ENCODE measurements at regions not wholly inside any gene's neighbourhood (a gene's known extent, or its start where the extent isn't known, plus 50 kb on each side); places are given as distances from the start of the nearest gene placed in this dataset.

DNA sequence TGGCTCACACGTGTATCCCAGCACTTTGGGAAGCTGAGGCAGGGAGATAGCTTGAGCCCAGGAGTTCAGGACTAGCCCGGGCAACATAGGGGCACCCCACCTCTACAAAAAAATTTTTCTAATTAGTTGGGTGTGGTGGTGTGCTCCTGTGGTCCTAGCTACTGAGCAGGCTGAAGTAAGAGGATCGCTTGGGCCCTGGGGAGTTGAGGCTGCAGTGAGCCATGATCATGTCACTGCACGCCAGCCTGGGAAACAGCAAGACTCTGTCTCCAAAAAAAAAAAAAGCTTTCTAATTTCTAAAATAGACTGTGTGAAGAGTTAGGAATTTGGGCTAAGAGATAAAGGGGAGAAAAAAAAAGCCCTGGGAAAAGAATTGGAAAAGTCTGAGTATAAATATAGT is 51.9 kb upstream of the NAB1 start:
- no peak for TF ChIP-seq ZNF70 (CRISPR knock-in tag; IDR thresholded peaks at IDR 0.05)
- TF ChIP-seq, protein P1, sequence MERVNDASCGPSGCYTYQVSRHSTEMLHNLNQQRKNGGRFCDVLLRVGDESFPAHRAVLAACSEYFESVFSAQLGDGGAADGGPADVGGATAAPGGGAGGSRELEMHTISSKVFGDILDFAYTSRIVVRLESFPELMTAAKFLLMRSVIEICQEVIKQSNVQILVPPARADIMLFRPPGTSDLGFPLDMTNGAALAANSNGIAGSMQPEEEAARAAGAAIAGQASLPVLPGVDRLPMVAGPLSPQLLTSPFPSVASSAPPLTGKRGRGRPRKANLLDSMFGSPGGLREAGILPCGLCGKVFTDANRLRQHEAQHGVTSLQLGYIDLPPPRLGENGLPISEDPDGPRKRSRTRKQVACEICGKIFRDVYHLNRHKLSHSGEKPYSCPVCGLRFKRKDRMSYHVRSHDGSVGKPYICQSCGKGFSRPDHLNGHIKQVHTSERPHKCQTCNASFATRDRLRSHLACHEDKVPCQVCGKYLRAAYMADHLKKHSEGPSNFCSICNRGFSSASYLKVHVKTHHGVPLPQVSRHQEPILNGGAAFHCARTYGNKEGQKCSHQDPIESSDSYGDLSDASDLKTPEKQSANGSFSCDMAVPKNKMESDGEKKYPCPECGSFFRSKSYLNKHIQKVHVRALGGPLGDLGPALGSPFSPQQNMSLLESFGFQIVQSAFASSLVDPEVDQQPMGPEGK (CRISPR knock-in tag; IDR thresholded peaks at IDR 0.05; ENCODE audit: borderline replicate concordance), result no peak
- TF ChIP-seq, protein P2, sequence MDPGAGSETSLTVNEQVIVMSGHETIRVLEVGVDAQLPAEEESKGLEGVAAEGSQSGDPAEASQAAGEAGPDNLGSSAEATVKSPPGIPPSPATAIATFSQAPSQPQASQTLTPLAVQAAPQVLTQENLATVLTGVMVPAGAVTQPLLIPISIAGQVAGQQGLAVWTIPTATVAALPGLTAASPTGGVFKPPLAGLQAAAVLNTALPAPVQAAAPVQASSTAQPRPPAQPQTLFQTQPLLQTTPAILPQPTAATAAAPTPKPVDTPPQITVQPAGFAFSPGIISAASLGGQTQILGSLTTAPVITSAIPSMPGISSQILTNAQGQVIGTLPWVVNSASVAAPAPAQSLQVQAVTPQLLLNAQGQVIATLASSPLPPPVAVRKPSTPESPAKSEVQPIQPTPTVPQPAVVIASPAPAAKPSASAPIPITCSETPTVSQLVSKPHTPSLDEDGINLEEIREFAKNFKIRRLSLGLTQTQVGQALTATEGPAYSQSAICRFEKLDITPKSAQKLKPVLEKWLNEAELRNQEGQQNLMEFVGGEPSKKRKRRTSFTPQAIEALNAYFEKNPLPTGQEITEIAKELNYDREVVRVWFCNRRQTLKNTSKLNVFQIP (CRISPR knock-in tag; IDR thresholded peaks at IDR 0.05; ENCODE audit: borderline replicate concordance, low read depth), result no peak
- no peak for TF ChIP-seq PPARA (CRISPR knock-in tag; IDR thresholded peaks at IDR 0.05; ENCODE audit: borderline replicate concordance)
- no peak for TF ChIP-seq TCF4 (CRISPR knock-in tag; IDR thresholded peaks at IDR 0.05; ENCODE audit: borderline replicate concordance)
- TF ChIP-seq SNAI2 (CRISPR knock-in tag; IDR thresholded peaks at IDR 0.05), result no peak
- no peak for TF ChIP-seq ZC3H10 (CRISPR knock-in tag; IDR thresholded peaks at IDR 0.05)
- TF ChIP-seq, protein P3, sequence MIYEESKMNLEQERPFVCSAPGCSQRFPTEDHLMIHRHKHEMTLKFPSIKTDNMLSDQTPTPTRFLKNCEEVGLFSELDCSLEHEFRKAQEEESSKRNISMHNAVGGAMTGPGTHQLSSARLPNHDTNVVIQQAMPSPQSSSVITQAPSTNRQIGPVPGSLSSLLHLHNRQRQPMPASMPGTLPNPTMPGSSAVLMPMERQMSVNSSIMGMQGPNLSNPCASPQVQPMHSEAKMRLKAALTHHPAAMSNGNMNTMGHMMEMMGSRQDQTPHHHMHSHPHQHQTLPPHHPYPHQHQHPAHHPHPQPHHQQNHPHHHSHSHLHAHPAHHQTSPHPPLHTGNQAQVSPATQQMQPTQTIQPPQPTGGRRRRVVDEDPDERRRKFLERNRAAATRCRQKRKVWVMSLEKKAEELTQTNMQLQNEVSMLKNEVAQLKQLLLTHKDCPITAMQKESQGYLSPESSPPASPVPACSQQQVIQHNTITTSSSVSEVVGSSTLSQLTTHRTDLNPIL (CRISPR knock-in tag; IDR thresholded peaks at IDR 0.05; ENCODE audit: low read depth), result no peak
- no peak for TF ChIP-seq ZFP30 (CRISPR knock-in tag; IDR thresholded peaks at IDR 0.05)
- TF ChIP-seq TOX (CRISPR knock-in tag; IDR thresholded peaks at IDR 0.05; ENCODE audit: borderline replicate concordance), result no peak
- no peak for TF ChIP-seq ZFP3 (CRISPR knock-in tag; IDR thresholded peaks at IDR 0.05)
- no peak for TF ChIP-seq ESRRG (CRISPR knock-in tag; IDR thresholded peaks at IDR 0.05)
- no peak for TF ChIP-seq ARNTL (CRISPR knock-in tag; IDR thresholded peaks at IDR 0.05; ENCODE audit: borderline replicate concordance, low read depth)
- TF ChIP-seq ZNF565 (CRISPR knock-in tag; conservative IDR thresholded peaks at IDR 0.05; ENCODE audit: low read depth), result no peak

Measured in SK-N-SH treated with all-trans-retinoic acid at 6 μM for 48 hours (cell line).